ENCODE measurements at regions not wholly inside any gene's neighbourhood (a gene's known extent, or its start where the extent isn't known, plus 50 kb on each side); places are given as distances from the start of the nearest gene placed in this dataset.
"Not testable (repeated sequence)": the region's sequence is repeated elsewhere in the genome, so short reads cannot be mapped to it uniquely, and the experiment has no call there.

DNA sequence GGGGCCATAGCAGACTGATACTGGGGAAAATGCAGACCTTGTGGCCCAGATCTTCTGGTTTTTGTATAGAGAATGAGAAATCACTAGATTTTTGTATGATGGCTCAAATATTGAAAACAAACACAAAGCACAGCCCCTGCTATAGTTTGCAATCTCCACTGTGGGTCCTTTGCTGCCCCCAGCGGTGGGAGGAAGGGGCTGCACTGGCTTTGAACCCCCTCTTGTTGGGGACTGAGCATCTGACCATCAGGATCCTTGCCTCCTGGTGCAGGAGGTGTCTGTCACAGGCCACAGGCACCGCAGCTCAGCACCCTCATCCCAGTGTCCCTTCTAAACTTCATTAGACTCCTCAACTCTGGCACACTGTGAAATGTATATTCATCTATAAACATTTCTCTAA, 252.3 kb downstream of the BCL2L11 start:
- not testable (repeated sequence) for DNase-seq

DNA sequence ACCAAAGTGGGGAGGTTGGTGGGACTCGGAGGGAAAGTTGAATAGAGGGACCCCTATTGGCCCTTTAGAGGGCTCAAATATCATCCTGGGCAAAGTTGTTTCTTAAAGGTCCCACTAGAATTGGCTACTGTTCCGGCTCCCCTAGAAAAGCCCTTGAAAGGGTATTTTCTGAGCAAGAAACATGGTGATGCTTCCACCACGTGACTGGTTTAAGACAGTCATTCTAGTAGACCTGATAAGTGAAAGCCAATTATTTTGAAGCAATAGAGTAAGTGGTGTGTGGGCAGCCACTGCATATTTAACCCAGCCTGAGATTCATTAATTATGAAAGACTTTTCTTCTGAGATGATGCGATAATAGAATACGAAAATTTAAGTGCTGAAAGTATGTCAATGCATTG, 253.3 kb downstream of the BCL2L11 start:
- DNase-seq: not testable (repeated sequence)

GRCh38 chr2:111374734-111375133, 254.0 kb downstream of the BCL2L11 start:
- DNase-seq: not testable (repeated sequence)

GRCh38 chr2:111375320-111375883, 254.7 kb downstream of the BCL2L11 start:
- DNase-seq: not testable (repeated sequence)

GRCh38 chr2:111376272-111376970, 255.7 kb downstream of the BCL2L11 start:
- not testable (repeated sequence) for DNase-seq

GRCh38 chr2:111376971-111377352, 256.2 kb downstream of the BCL2L11 start:
- DNase-seq: not testable (repeated sequence)

DNA sequence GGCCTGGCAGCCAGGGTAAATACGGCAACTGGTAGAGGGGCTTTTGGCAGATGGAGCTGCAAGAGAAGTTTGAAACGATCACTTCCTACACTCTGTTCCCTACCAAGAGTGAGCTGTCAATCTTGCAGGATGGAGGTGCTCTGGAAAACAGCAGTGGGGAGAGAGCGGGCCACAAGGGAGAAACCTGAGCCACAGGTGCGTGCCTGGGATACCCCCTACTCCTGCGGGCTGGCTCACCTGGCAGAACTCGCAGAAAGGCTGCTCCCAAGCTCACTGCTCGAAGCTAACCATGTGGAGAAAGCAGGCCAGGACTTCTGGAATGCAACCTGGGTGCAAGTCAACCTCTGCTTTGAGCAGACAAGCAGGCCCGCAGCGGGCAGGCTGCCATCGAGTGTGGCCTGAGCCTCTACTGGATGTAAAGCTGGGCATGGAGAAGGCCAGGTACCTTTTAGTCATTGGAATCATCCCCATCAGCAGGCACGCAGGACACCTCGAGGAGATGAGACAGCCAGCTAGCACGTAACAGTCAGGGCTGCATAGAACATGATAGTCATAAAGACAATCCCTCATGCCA, 256.8 kb downstream of the BCL2L11 start:
- DNase-seq: not testable (repeated sequence)

DNA sequence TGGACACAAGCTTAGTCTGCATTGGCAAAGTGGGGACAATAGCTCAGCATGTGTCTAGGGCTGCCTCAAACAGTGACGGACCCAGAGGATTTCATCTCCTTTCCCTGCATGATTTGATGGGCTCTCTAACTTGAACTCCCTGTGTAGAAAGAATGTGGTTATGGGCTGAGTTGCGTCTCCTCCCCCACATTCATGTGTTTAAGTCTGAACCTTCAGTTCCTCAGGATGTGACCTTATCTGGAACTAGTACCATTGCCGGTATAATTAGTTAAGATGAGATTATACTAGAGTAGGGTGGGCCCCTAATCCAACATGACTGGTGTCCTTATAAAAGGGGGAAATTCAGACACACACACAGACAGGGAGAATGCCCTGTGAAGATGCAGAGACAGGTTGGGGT, 257.6 kb downstream of the BCL2L11 start:
- not testable (repeated sequence) for DNase-seq

DNA sequence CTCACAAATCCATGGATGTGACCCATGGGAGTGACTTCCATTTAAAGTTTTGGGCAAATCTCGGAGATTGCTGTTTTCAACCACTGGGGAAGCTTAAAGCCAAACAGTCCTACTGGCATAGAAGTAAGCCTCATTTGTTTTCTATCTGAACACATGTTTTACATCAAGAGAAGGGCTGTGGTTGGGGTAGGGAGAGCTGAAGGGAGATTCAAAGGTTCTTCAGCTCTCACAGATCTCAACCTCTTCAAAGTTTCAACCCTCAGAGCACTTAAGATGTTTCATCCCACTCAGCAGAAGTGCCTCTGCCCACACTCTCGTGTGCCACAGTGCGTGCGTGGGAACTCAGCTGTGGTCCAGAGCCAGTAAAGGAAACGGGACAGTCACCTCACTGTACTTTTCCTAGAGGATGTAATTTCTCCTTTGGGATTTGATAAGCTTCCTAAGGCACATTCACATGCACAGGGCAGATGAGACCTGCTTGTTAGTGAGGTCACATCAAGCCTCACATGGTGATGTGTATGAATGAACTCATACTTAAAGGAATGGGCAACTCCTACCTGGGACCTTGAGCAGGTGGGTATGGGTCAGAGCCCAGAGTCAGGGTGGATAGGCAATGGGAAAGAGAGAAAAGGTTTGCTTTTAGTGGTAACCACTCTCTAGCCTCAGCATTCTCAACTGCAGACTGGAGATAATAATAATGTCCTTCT, 260.2 kb downstream of the BCL2L11 start:
- not testable (repeated sequence) for DNase-seq

- not testable (repeated sequence) for DNase-seq
Observed at GRCh38 chr2:111381530-111382306, 261.0 kb downstream of the BCL2L11 start.

DNA sequence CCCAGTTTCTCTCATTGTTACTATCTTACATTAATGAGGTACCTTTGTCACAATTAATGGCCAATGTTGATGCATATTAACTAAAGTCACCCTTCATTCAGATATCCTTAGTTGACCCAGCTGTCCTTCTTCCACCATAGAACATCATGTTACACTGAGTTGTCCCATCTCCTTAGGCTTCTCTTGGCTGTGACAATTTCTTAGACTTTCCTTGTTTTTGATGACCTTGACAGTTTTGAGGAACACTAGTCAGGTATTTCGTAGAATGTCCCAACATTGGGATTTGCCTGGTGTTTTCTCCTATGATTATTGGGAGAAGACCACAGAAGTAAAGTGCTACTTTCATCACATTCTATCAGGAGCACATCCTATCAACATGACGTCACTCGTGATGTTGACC, 261.8 kb downstream of the BCL2L11 start:
- DNase-seq: not testable (repeated sequence)

GRCh38 chr2:111383311-111383710, 262.6 kb downstream of the BCL2L11 start:
- not testable (repeated sequence) for DNase-seq

- DNase-seq: not testable (repeated sequence)
Observed at GRCh38 chr2:111385226-111385957, 264.7 kb downstream of the BCL2L11 start.

DNA sequence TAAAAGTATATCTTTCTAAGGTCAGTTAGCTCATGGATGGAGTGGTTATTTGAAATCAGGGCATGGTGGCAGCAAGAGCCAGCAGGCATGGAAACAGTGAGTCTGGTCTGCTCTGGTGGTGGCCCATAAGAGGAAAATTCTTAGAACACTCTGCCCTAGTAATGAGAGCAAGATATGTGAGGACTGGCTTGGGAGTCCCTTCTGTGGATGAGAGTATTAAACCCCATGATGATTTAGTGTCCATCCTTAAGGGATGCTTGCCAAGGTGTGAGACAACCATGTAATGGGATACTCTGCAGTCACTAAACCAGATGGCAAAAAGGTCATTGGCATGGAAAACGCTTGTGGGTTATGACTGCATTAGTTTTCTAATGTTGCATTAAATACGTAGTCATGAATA, 269.9 kb downstream of the BCL2L11 start:
- not testable (repeated sequence) for DNase-seq

GRCh38 chr2:111395350-111396128, 274.8 kb downstream of the BCL2L11 start:
- not testable (repeated sequence) for DNase-seq

- DNase-seq: not testable (repeated sequence)
Observed at GRCh38 chr2:111400598-111401253, 280.0 kb downstream of the BCL2L11 start.

- DNase-seq: not testable (repeated sequence)
Observed at GRCh38 chr2:111401270-111402140, 280.8 kb downstream of the BCL2L11 start.

DNA sequence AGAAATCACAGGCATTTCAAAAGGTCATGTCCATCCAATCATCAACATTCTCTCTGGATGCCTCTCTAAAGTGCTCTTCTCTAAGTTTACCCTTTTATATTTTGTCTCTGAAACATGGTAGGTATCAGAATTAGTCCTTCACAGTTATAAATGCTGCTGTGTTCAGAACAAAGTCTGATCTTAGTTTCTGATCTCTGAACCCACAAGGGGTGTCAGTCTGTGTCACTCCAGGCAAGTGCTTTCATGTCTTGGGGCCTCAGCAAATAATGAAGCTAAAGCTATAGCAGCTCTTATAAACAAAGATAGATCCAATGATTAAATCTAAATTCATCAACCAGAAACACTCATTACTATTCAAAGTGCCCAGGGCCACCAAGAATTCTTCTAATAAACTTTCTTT, 281.7 kb downstream of the BCL2L11 start:
- not testable (repeated sequence) for DNase-seq

GRCh38 chr2:111403287-111403686, 282.6 kb downstream of the BCL2L11 start:
- DNase-seq: not testable (repeated sequence)

GRCh38 chr2:111406616-111407015, 285.9 kb downstream of the BCL2L11 start:
- DNase-seq: not testable (repeated sequence)

Measured in NCI-H446 treated with DMSO at 0.1 percent for 48 hours (cell line).